HG02610 (cell line): ENCODE measurements at regions not wholly inside any gene's neighbourhood (a gene's known extent, or its start where the extent isn't known, plus 50 kb on each side); places are given as distances from the start of the nearest gene placed in this dataset.

ENCODE experiments used
- ATAC-seq: cut with Tn5 transposase; IDR thresholded peaks from one replicate; pipeline ENCODE4 v1.9.1; 2021; ENCODE audit warnings: mild to moderate bottlenecking, moderate library complexity; ENCODE audit not compliant: unreplicated experiment

- no peak for ATAC-seq
Observed at GRCh38 chr20:40414843-40415615, 274.0 kb downstream of the MAFB start.

- ATAC-seq, result no peak
Observed at GRCh38 chr20:40410028-40410427, 279.0 kb downstream of the MAFB start.

- ATAC-seq, result no peak
Observed at GRCh38 chr20:40397467-40397866, 291.6 kb downstream of the MAFB start.

- no peak for ATAC-seq
Observed at GRCh38 chr20:40393197-40394079, 295.6 kb downstream of the MAFB start.

GRCh38 chr20:40390654-40391053, 298.4 kb downstream of the MAFB start:
- no peak for ATAC-seq

- ATAC-seq, result no peak
Observed at GRCh38 chr20:40370800-40371199, 318.2 kb downstream of the MAFB start.

GRCh38 chr20:40368876-40369275, 320.2 kb downstream of the MAFB start:
- no peak for ATAC-seq

GRCh38 chr20:40361916-40362315, 327.1 kb downstream of the MAFB start:
- ATAC-seq, result no peak

GRCh38 chr20:40359131-40359912, 329.7 kb downstream of the MAFB start:
- no peak for ATAC-seq

GRCh38 chr20:40354880-40355279, 334.2 kb downstream of the MAFB start:
- ATAC-seq, result no peak

GRCh38 chr20:40343390-40343789, 345.6 kb downstream of the MAFB start:
- ATAC-seq, result no peak

- ATAC-seq, result no peak
Observed at GRCh38 chr20:40341561-40341960, 347.5 kb downstream of the MAFB start.

- ATAC-seq, result no peak
Observed at GRCh38 chr20:40339661-40340449, 349.2 kb downstream of the MAFB start.

GRCh38 chr20:40336533-40336932, 352.5 kb downstream of the MAFB start:
- ATAC-seq, result no peak

- no peak for ATAC-seq
Observed at GRCh38 chr20:40335901-40336351, 353.1 kb downstream of the MAFB start.

GRCh38 chr20:40335437-40335836, 353.6 kb downstream of the MAFB start:
- no peak for ATAC-seq

- no peak for ATAC-seq
Observed at GRCh38 chr20:40333591-40333990, 355.4 kb downstream of the MAFB start.

- ATAC-seq, result no peak
Observed at GRCh38 chr20:40331807-40332560, 357.1 kb downstream of the MAFB start.

GRCh38 chr20:40331249-40331648, 357.8 kb downstream of the MAFB start:
- ATAC-seq, result no peak

- no peak for ATAC-seq
Observed at GRCh38 chr20:40329321-40329720, 359.7 kb downstream of the MAFB start.
